WI38 (cell line): ENCODE measurements at regions not wholly inside any gene's neighbourhood (a gene's known extent, or its start where the extent isn't known, plus 50 kb on each side); places are given as distances from the start of the nearest gene placed in this dataset.

Experiments used
- H3K4me3 ChIP-seq: 2 replicates; pipeline ENCODE4 v1.5.1; 2011; ENCODE audit warnings: low read depth, mild to moderate bottlenecking, control low read depth, low read length
- CTCF ChIP-seq: IDR thresholded peaks from 2 replicates; pipeline ENCODE4 v1.5.1; 2012; ENCODE audit warnings: low read depth, mild to moderate bottlenecking, control low read depth, low read length

GRCh38 chr11:15539645-15540044 is 424.9 kb downstream of the INSC start:
- no peak overlapping the region for H3K4me3 ChIP-seq
- no peak for TF ChIP-seq CTCF

- no peak overlapping the region for H3K4me3 ChIP-seq
- no peak for TF ChIP-seq CTCF
Measured at GRCh38 chr11:15541079-15541478, 426.4 kb downstream of the INSC start.

GRCh38 chr11:15544353-15544752 is 429.6 kb downstream of the INSC start:
- TF ChIP-seq CTCF: no peak
- H3K4me3 ChIP-seq: no peak overlapping the region

- TF ChIP-seq CTCF: no peak
- no peak overlapping the region for H3K4me3 ChIP-seq
Measured at GRCh38 chr11:15547685-15548084, 433.0 kb downstream of the INSC start.

GRCh38 chr11:15551901-15552851 is 437.5 kb downstream of the INSC start:
- H3K4me3 ChIP-seq: no peak overlapping the region
- TF ChIP-seq CTCF: no peak

GRCh38 chr11:15555161-15555560 is 440.4 kb downstream of the INSC start:
- no peak overlapping the region for H3K4me3 ChIP-seq
- TF ChIP-seq CTCF: no peak

GRCh38 chr11:15557457-15558230 is 442.9 kb downstream of the INSC start:
- no peak overlapping the region for H3K4me3 ChIP-seq
- no peak for TF ChIP-seq CTCF
